ENCODE measurements at regions not wholly inside any gene's neighbourhood (a gene's known extent, or its start where the extent isn't known, plus 50 kb on each side); places are given as distances from the start of the nearest gene placed in this dataset.

- Mint-ChIP-seq H3K4me1 (no peaks in the 10 kb centered on the region), H3K36me3 (ENCODE audit: low read depth) (no peaks in the 10 kb centered on the region), H3K4me3 (no peak overlapping the region), H3K27ac (ENCODE audit: unreplicated experiment) (no peak overlapping the region), H3K9me3 (no peaks in the 10 kb centered on the region), H3K27me3 (ENCODE audit: low read depth) (peaks cover 9% of the 10 kb centered on the region)
- no peak for TF ChIP-seq CTCF (conservative IDR thresholded peaks at IDR 0.05)
- no peak for DNase-seq (ENCODE audit: low read depth, low spot score)
These were observed 771.4 kb downstream of the BRD1 start for GRCh38 chr22:49056301-49056700.

GRCh38 chr22:49055406-49055805, 772.3 kb downstream of the BRD1 start:
- Mint-ChIP-seq H3K36me3 (ENCODE audit: low read depth) (no peaks in the 10 kb centered on the region), H3K4me1 (no peaks in the 10 kb centered on the region), H3K9me3 (no peaks in the 10 kb centered on the region), H3K4me3 (no peak overlapping the region), H3K27me3 (ENCODE audit: low read depth) (peaks cover 7% of the 10 kb centered on the region), H3K27ac (ENCODE audit: unreplicated experiment) (no peak overlapping the region)
- no peak for TF ChIP-seq CTCF (conservative IDR thresholded peaks at IDR 0.05)
- no peak for DNase-seq (ENCODE audit: low read depth, low spot score)

GRCh38 chr22:49053578-49053977, 774.1 kb downstream of the BRD1 start:
- H3K36me3 Mint-ChIP-seq (ENCODE audit: low read depth), result no peaks in the 10 kb centered on the region
- no peak overlapping the region for H3K4me3 Mint-ChIP-seq
- no peaks in the 10 kb centered on the region for H3K9me3 Mint-ChIP-seq
- peaks cover 2% of the 10 kb centered on the region for H3K27me3 Mint-ChIP-seq (ENCODE audit: low read depth)
- no peak for TF ChIP-seq CTCF (conservative IDR thresholded peaks at IDR 0.05)
- no peak for DNase-seq (ENCODE audit: low read depth, low spot score)
- no peaks in the 10 kb centered on the region for H3K4me1 Mint-ChIP-seq
- no peak overlapping the region for H3K27ac Mint-ChIP-seq (ENCODE audit: unreplicated experiment)

GRCh38 chr22:49052560-49052959, 775.1 kb downstream of the BRD1 start:
- no peak overlapping the region for H3K27ac Mint-ChIP-seq (ENCODE audit: unreplicated experiment)
- no peaks in the 10 kb centered on the region for H3K4me1 Mint-ChIP-seq
- no peaks in the 10 kb centered on the region for H3K9me3 Mint-ChIP-seq
- DNase-seq (ENCODE audit: low read depth, low spot score), result no peak
- TF ChIP-seq CTCF (conservative IDR thresholded peaks at IDR 0.05), result no peak
- H3K4me3 Mint-ChIP-seq, result no peak overlapping the region
- H3K27me3 Mint-ChIP-seq (ENCODE audit: low read depth), result peaks cover 7% of the 10 kb centered on the region
- H3K36me3 Mint-ChIP-seq (ENCODE audit: low read depth), result no peaks in the 10 kb centered on the region

- Mint-ChIP-seq H3K27ac (ENCODE audit: unreplicated experiment) (no peak overlapping the region), H3K27me3 (ENCODE audit: low read depth) (peaks cover 7% of the 10 kb centered on the region), H3K36me3 (ENCODE audit: low read depth) (no peaks in the 10 kb centered on the region), H3K4me3 (no peak overlapping the region), H3K4me1 (no peaks in the 10 kb centered on the region), H3K9me3 (no peaks in the 10 kb centered on the region)
- no peak for DNase-seq (ENCODE audit: low read depth, low spot score)
- no peak for TF ChIP-seq CTCF (conservative IDR thresholded peaks at IDR 0.05)
These were observed 775.6 kb downstream of the BRD1 start for GRCh38 chr22:49052023-49052538.

All from neural crest cell (in vitro differentiated cells).